ENCODE measurements at regions not wholly inside any gene's neighbourhood (a gene's known extent, or its start where the extent isn't known, plus 50 kb on each side); places are given as distances from the start of the nearest gene placed in this dataset.

GRCh38 chr16:86732621-86733295 is 154.4 kb downstream of the FOXL1 start:
- no peak for TF ChIP-seq YY1 (tag by site-specific recombination; IDR thresholded peaks at IDR 0.05)
- TF ChIP-seq ZNF624 (tag by site-specific recombination; IDR thresholded peaks at IDR 0.05), result no peak
- TF ChIP-seq CTCF (tag by site-specific recombination; IDR thresholded peaks at IDR 0.05), result no peak
- no peak for TF ChIP-seq SP2 (tag by site-specific recombination; IDR thresholded peaks at IDR 0.05)
